HG03342 (cell line): ENCODE measurements at regions not wholly inside any gene's neighbourhood (a gene's known extent, or its start where the extent isn't known, plus 50 kb on each side); places are given as distances from the start of the nearest gene placed in this dataset.
"Not testable (repeated sequence)": the region's sequence is repeated elsewhere in the genome, so short reads cannot be mapped to it uniquely, and the experiment has no call there.

Source experiments
- ATAC-seq: cut with Tn5 transposase; IDR thresholded peaks from one replicate; pipeline ENCODE4 v1.9.1; 2021; ENCODE audit warnings: mild to moderate bottlenecking, moderate library complexity; ENCODE audit not compliant: unreplicated experiment

GRCh38 chr12:91307957-91308670, 125.5 kb upstream of the DCN start:
- ATAC-seq, result no peak

GRCh38 chr12:91290354-91290753, 107.7 kb upstream of the DCN start:
- ATAC-seq, result no peak

GRCh38 chr12:91289906-91290305, 107.3 kb upstream of the DCN start:
- ATAC-seq, result no peak

- ATAC-seq, result no peak
Measured at GRCh38 chr12:91289072-91289471, 106.5 kb upstream of the DCN start.

GRCh38 chr12:91287753-91288152, 105.1 kb upstream of the DCN start:
- ATAC-seq, result no peak

GRCh38 chr12:91278126-91278525, 95.5 kb upstream of the DCN start:
- ATAC-seq, result no peak

GRCh38 chr12:91276509-91276908, 93.9 kb upstream of the DCN start:
- ATAC-seq, result no peak

- no peak for ATAC-seq
Measured at GRCh38 chr12:91275321-91275720, 92.7 kb upstream of the DCN start.

GRCh38 chr12:91274916-91275315, 92.3 kb upstream of the DCN start:
- no peak for ATAC-seq

- no peak for ATAC-seq
Measured at GRCh38 chr12:91273560-91273959, 90.9 kb upstream of the DCN start.

GRCh38 chr12:91272461-91273063, 89.9 kb upstream of the DCN start:
- ATAC-seq, result no peak

GRCh38 chr12:91271185-91271584, 88.6 kb upstream of the DCN start:
- ATAC-seq, result no peak

- no peak for ATAC-seq
Measured at GRCh38 chr12:91267039-91267438, 84.4 kb upstream of the DCN start.

GRCh38 chr12:91264178-91264577, 81.6 kb upstream of the DCN start:
- no peak for ATAC-seq

GRCh38 chr12:91261820-91262676, 79.4 kb upstream of the DCN start:
- ATAC-seq, result no peak

GRCh38 chr12:91256411-91256810, 73.8 kb upstream of the DCN start:
- no peak for ATAC-seq

- ATAC-seq, result no peak
Measured at GRCh38 chr12:91252341-91252740, 69.7 kb upstream of the DCN start.

- ATAC-seq, result no peak
Measured at GRCh38 chr12:91250273-91250665, 67.7 kb upstream of the DCN start.

GRCh38 chr12:91249518-91250272, 67.1 kb upstream of the DCN start:
- ATAC-seq, result no peak

- ATAC-seq, result no peak
Measured at GRCh38 chr12:91249054-91249453, 66.4 kb upstream of the DCN start.

GRCh38 chr12:91243177-91243576, 60.6 kb upstream of the DCN start:
- ATAC-seq, result not testable (repeated sequence)
